GM12864 (cell line): ENCODE measurements at regions not wholly inside any gene's neighbourhood (a gene's known extent, or its start where the extent isn't known, plus 50 kb on each side); places are given as distances from the start of the nearest gene placed in this dataset.

Experiments
- DNase-seq: peaks from one replicate; pipeline ENCODE4 v3.0.0-alpha.2; 2011; ENCODE audit warnings: low read depth
- H3K4me3 ChIP-seq: 2 replicates; pipeline ENCODE4 v1.5.1; 2011; ENCODE audit warnings: mild to moderate bottlenecking, low read depth, low read length, control low read depth
- TF ChIP-seq, protein P1 (sequence below): IDR thresholded peaks from 2 replicates; pipeline ENCODE4 v1.5.1; 2011; ENCODE audit warnings: low read depth, mild to moderate bottlenecking, moderate library complexity, low read length, control low read depth, inconsistent platforms; ENCODE audit errors: missing control alignments

DNA sequence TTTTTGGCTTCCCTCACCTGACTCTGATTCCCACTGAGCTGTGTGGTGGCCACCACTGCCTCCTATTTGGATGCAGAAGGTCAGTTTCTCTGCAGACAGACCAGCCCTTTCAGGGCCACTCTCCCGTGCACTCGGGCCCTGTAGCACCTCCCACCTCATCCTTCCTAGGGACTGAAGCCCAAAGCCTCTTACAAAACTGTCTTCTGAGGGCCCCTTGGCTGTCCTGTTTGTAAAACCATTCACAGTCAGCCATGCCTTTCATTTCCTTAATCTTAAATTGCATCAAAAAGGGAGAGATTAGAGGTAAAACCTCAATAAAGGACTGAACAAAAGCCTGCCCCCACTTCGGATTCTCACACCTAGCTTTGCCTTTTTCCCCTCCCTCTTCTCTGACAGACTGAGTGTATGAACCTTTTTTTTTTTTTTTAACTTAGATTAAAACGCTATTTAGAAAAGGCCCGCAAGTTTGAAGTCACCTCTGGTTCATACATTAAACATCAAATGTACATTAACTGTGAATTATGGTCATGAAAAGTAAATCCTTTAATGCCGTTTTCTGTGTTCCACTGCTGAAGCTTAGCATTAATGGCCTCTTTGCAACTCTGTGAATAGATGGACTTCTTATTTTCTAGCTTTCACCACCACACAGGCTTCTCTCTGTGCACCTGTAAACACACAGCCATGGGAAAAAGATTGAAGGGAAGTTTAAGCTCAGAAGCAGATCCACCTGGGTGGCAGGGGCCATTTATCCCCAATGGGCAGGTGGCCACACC, 247.2 kb upstream of the CADM1 start:
- H3K4me3 ChIP-seq: no peak overlapping the region
- TF ChIP-seq, protein P1, sequence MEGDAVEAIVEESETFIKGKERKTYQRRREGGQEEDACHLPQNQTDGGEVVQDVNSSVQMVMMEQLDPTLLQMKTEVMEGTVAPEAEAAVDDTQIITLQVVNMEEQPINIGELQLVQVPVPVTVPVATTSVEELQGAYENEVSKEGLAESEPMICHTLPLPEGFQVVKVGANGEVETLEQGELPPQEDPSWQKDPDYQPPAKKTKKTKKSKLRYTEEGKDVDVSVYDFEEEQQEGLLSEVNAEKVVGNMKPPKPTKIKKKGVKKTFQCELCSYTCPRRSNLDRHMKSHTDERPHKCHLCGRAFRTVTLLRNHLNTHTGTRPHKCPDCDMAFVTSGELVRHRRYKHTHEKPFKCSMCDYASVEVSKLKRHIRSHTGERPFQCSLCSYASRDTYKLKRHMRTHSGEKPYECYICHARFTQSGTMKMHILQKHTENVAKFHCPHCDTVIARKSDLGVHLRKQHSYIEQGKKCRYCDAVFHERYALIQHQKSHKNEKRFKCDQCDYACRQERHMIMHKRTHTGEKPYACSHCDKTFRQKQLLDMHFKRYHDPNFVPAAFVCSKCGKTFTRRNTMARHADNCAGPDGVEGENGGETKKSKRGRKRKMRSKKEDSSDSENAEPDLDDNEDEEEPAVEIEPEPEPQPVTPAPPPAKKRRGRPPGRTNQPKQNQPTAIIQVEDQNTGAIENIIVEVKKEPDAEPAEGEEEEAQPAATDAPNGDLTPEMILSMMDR: no peak
- DNase-seq: no peak

DNA sequence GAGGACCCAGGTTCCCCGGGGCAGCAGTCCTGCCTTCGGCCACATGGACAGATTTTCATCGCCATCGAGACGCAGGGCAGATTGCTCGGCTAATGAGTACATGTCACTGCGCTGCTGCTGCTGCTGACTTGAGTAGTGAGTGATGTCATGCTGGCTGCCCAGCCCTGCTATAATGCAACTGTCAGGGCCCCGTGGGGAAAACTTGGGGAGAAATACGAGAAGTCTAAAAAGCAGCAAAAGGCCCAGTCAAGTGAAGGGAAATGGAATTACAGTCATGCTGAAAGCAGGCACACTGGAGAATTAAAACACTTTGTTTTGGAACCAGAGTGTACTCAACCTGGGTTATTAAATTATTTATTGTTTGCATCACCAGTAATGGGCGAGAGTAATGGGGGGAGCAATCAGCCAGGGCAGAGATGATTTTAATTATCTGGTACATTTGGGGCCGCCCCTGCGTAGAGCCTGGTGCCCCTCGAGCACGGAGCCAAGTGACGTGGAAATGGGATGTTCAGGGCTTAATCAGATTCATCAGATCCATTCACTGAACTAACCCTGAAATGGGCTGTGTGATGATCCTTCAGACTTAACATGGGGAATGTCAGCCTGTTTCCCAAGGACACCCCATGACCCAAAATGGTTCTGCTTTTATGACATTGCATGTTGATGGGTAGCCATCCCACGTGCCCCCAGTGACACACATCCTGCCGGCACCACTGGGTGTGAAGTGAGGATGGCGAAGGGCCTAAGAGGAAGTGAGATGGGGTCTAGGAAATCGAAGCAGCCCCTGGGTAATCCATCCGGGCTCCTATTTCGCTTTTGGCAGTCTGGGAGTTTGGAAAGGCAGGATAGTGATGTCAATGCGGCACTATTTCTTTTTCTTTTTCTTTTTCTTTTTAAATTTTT, 241.6 kb upstream of the CADM1 start:
- no peak for DNase-seq

GRCh38 chr11:115745066-115745465, 240.9 kb upstream of the CADM1 start:
- no peak for DNase-seq
- H3K4me3 ChIP-seq: no peak overlapping the region
- TF ChIP-seq, protein P1: no peak

More for the DNA sequence above, 241.6 kb upstream of the CADM1 start:
- H3K4me3 ChIP-seq: no peak overlapping the region
- TF ChIP-seq, protein P1: no peak

- DNase-seq: no peak
- TF ChIP-seq, protein P1: no peak
These were observed 239.5 kb upstream of the CADM1 start for GRCh38 chr11:115743719-115744118.

GRCh38 chr11:115741376-115742107, 237.3 kb upstream of the CADM1 start:
- no peak overlapping the region for H3K4me3 ChIP-seq
- TF ChIP-seq, protein P1: no peak
- DNase-seq: no peak

More at GRCh38 chr11:115743719-115744118, 239.5 kb upstream of the CADM1 start:
- no peak overlapping the region for H3K4me3 ChIP-seq

DNA sequence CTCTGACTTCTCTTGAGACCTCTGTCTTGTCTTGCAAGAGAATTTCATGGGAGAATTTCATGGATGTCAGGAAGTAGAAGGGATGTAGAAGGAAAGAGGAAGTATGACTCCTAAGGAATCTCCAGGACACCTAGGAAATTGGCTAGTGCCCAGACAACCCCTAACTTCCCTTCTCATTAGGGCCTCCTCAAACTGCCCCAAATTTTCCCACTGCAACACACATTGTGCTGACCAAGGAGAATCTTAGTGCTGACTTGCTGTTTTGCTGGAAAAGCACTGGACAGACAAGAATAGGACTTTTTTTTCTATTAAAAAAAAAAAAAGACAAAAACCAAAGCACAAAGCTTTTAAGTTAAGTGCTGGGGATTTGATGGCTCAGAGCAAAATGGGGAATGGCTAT, 236.1 kb upstream of the CADM1 start:
- H3K4me3 ChIP-seq: no peak overlapping the region
- no peak for DNase-seq
- TF ChIP-seq, protein P1: no peak
